Hematopoietic multipotent progenitor cell treated with erythropoietin and hydrocortisone succinate and interleukin-3 and kit ligand, for 6 days (in vitro differentiated cells): ENCODE measurements at regions not wholly inside any gene's neighbourhood (a gene's known extent, or its start where the extent isn't known, plus 50 kb on each side); places are given as distances from the start of the nearest gene placed in this dataset.

Experiments used
- DNase-seq: peaks from one replicate; pipeline ENCODE4 v3.0.0-alpha.2; 2015

GRCh38 chr16:6560306-6561100 lies 772.1 kb upstream of the RBFOX1 start:
- no peak for DNase-seq

- DNase-seq: no peak
Observed at GRCh38 chr16:6558661-6559060, 774.0 kb upstream of the RBFOX1 start.

- DNase-seq: no peak
Observed at GRCh38 chr16:6558126-6558525, 774.5 kb upstream of the RBFOX1 start.

- DNase-seq: no peak
Observed at GRCh38 chr16:6557353-6558023, 775.2 kb upstream of the RBFOX1 start.

GRCh38 chr16:6549415-6549814 lies 783.2 kb upstream of the RBFOX1 start:
- DNase-seq: no peak

GRCh38 chr16:6548507-6548906 lies 784.1 kb upstream of the RBFOX1 start:
- DNase-seq: no peak

- no peak for DNase-seq
Observed at GRCh38 chr16:6547131-6547530, 785.5 kb upstream of the RBFOX1 start.

- DNase-seq: no peak
Observed at GRCh38 chr16:6545329-6545728, 787.3 kb upstream of the RBFOX1 start.

GRCh38 chr16:6541267-6541666 lies 791.4 kb upstream of the RBFOX1 start:
- DNase-seq: no peak

GRCh38 chr16:6536411-6536810 lies 796.2 kb upstream of the RBFOX1 start:
- no peak for DNase-seq

- no peak for DNase-seq
Observed at GRCh38 chr16:6531067-6531466, 801.6 kb upstream of the RBFOX1 start.

- no peak for DNase-seq
Observed at GRCh38 chr16:6528217-6528616, 804.4 kb upstream of the RBFOX1 start.

GRCh38 chr16:6527646-6528045 lies 805.0 kb upstream of the RBFOX1 start:
- no peak for DNase-seq

- DNase-seq: no peak
Observed at GRCh38 chr16:6524501-6524900, 808.1 kb upstream of the RBFOX1 start.

GRCh38 chr16:6517020-6517720 lies 815.5 kb upstream of the RBFOX1 start:
- no peak for DNase-seq

- DNase-seq: no peak
Observed at GRCh38 chr16:6512512-6512911, 820.1 kb upstream of the RBFOX1 start.

- DNase-seq: no peak
Observed at GRCh38 chr16:6510261-6510660, 822.4 kb upstream of the RBFOX1 start.

GRCh38 chr16:6499413-6499812 lies 833.2 kb upstream of the RBFOX1 start:
- no peak for DNase-seq

GRCh38 chr16:6498858-6499257 lies 833.8 kb upstream of the RBFOX1 start:
- no peak for DNase-seq

- no peak for DNase-seq
Observed at GRCh38 chr16:6496996-6497395, 835.6 kb upstream of the RBFOX1 start.

GRCh38 chr16:6495486-6496210 lies 837.0 kb upstream of the RBFOX1 start:
- no peak for DNase-seq

- DNase-seq: no peak
Observed at GRCh38 chr16:6494716-6495115, 837.9 kb upstream of the RBFOX1 start.

- no peak for DNase-seq
Observed at GRCh38 chr16:6493555-6493954, 839.1 kb upstream of the RBFOX1 start.
